Gastrocnemius medialis (tissue), 4 donors: ENCODE measurements at regions not wholly inside any gene's neighbourhood (a gene's known extent, or its start where the extent isn't known, plus 50 kb on each side); places are given as distances from the start of the nearest gene placed in this dataset.
"Not testable (repeated sequence)": the region's sequence is repeated elsewhere in the genome, so short reads cannot be mapped to it uniquely, and the experiment has no call there.

ENCODE experiments used
- ATAC-seq, 2 donors: fragments of 150-250 bp; one replicate each; pipeline ENCODE4 v1.9.1; 2016
- DNase-seq, 2 donors: peaks; one replicate each; pipeline ENCODE4 v3.0.0-alpha.2; 2019
- H3K27ac ChIP-seq, 4 donors: fragments of 200-600 bp; sonication (generic); 1 replicate in 1 of 4; 2 replicates in 3 of 4; pipeline ENCODE4 v1.5.1; 2016 to 2018; ENCODE audit warnings: mild to moderate bottlenecking in 2 of 4, moderate library complexity in 1 of 4
- H3K27me3 ChIP-seq, 3 donors: fragments of 200-600 bp; sonication (generic) in 2 of 3; 1 replicate in 1 of 3; 2 replicates in 2 of 3; pipeline versions ENCODE4 v1.5.1 to v1.6.0; 2016 to 2019; ENCODE audit warnings: mild to moderate bottlenecking in 1 of 3, moderate library complexity in 1 of 3
- H3K36me3 ChIP-seq, 2 donors: fragments of 200-600 bp; sonication (generic) in 1 of 2; one replicate each; pipeline ENCODE4 v1.5.1; 2017 to 2018
- H3K4me1 ChIP-seq, 2 donors: fragments of 200-600 bp; sonication (generic) in 1 of 2; one replicate each; pipeline ENCODE4 v1.5.1; 2016 to 2017; ENCODE audit warnings: mild to moderate bottlenecking in 2 of 2
- H3K4me3 ChIP-seq, 4 donors: fragments of 200-600 bp; sonication (generic) in 3 of 4; 1 replicate in 1 of 4; 2 replicates in 3 of 4; pipeline ENCODE4 v1.5.1; 2016 to 2019; ENCODE audit warnings: mild to moderate bottlenecking in 2 of 4
- H3K9me3 ChIP-seq, 3 donors: fragments of 200-600 bp; sonication (generic) in 2 of 3; 1 replicate in 1 of 3; 2 replicates in 2 of 3; pipeline ENCODE4 v1.5.1; 2016 to 2019
- CTCF ChIP-seq, 5 experiments: fragments of 450-650 bp in 3 of 5; fragments of 200-600 bp in 2 of 5; sonication (generic) in 2 of 5; IDR thresholded peaks in 4 of 5; conservative IDR thresholded peaks in 1 of 5; 1 replicate in 4 of 5; 2 replicates in 1 of 5; pipeline ENCODE4 v1.5.1; 2016 to 2019; ENCODE audit warnings: antibody characterized with exemption in 5 of 5, mild to moderate bottlenecking in 3 of 5, moderate library complexity in 3 of 5
- POLR2A ChIP-seq, 2 donors: fragments of 450-650 bp; IDR thresholded peaks; one replicate each; pipeline ENCODE4 v1.6.1; 2017; ENCODE audit warnings: antibody characterized with exemption in 2 of 2, mild to moderate bottlenecking in 2 of 2, moderate library complexity in 2 of 2
- in situ Hi-C, 4 donors: fragments of 200-750 bp; cut with MboI; loops; one replicate each; pipeline versions ENCODE4 v1.15.0 to v1.8.0; 2017; ENCODE audit warnings: low sequenced_read_pairs in 4 of 4
- intact Hi-C: fragments of 100-400 bp; cut with DNase I; formaldehyde crosslinking; loops from one replicate; pipeline ENCODE4 v1.15.1; 2023; ENCODE audit warnings: low total_unique reads

GRCh38 chrX:21181232-21181853 lies 192.9 kb upstream of the CNKSR2 start:
- intact Hi-C loops, result no loop called here
- no peak overlapping the region for H3K27ac ChIP-seq
- no peaks in the 10 kb centered on the region for H3K9me3 ChIP-seq
- H3K27me3 ChIP-seq, result no peaks in the 10 kb centered on the region
- H3K36me3 ChIP-seq, result no peaks in the 10 kb centered on the region
- in situ Hi-C loops, result no loop called here
- TF ChIP-seq CTCF (IDR thresholded peaks at IDR 0.05 in 4 of 5, conservative IDR thresholded peaks at IDR 0.05 in 1 of 5) (no peak), POLR2A (IDR thresholded peaks at IDR 0.05) (no peak)
- no peak for DNase-seq
- H3K4me1 ChIP-seq, result no peaks in the 10 kb centered on the region
- H3K4me3 ChIP-seq, result no peak overlapping the region
- no peak for ATAC-seq

GRCh38 chrX:21193196-21193595 lies 181.0 kb upstream of the CNKSR2 start:
- ATAC-seq, result no peak
- TF ChIP-seq CTCF (IDR thresholded peaks at IDR 0.05 in 4 of 5, conservative IDR thresholded peaks at IDR 0.05 in 1 of 5) (no peak), POLR2A (IDR thresholded peaks at IDR 0.05) (no peak)
- intact Hi-C loops, result no loop called here
- Histone ChIP-seq H3K27me3 (no peaks in the 10 kb centered on the region), H3K36me3 (no peaks in the 10 kb centered on the region), H3K4me1 (no peaks in the 10 kb centered on the region), H3K27ac (no peak overlapping the region), H3K9me3 (no peaks in the 10 kb centered on the region), H3K4me3 (no peak overlapping the region)
- in situ Hi-C loops, result no loop called here
- no peak for DNase-seq

GRCh38 chrX:21194526-21194925 lies 179.7 kb upstream of the CNKSR2 start:
- Histone ChIP-seq H3K27ac (no peak overlapping the region), H3K9me3 (no peaks in the 10 kb centered on the region), H3K4me3 (no peak overlapping the region), H3K4me1 (no peaks in the 10 kb centered on the region), H3K36me3 (no peaks in the 10 kb centered on the region), H3K27me3 (no peaks in the 10 kb centered on the region)
- in situ Hi-C loops, result no loop called here
- DNase-seq (no peak), ATAC-seq (no peak)
- intact Hi-C loops, result no loop called here
- TF ChIP-seq POLR2A (IDR thresholded peaks at IDR 0.05) (no peak), CTCF (IDR thresholded peaks at IDR 0.05 in 4 of 5, conservative IDR thresholded peaks at IDR 0.05 in 1 of 5) (no peak)

- no peaks in the 10 kb centered on the region for H3K27me3 ChIP-seq
- ATAC-seq (no peak), DNase-seq (no peak)
- no peaks in the 10 kb centered on the region for H3K9me3 ChIP-seq
- TF ChIP-seq POLR2A (IDR thresholded peaks at IDR 0.05) (no peak), CTCF (IDR thresholded peaks at IDR 0.05 in 4 of 5, conservative IDR thresholded peaks at IDR 0.05 in 1 of 5) (no peak)
- H3K4me3 ChIP-seq, result no peak overlapping the region
- in situ Hi-C loops, result no loop called here
- H3K27ac ChIP-seq, result no peak overlapping the region
- no peaks in the 10 kb centered on the region for H3K4me1 ChIP-seq
- intact Hi-C loops, result no loop called here
- no peaks in the 10 kb centered on the region for H3K36me3 ChIP-seq
Observed at GRCh38 chrX:21207080-21207479, 167.1 kb upstream of the CNKSR2 start.

GRCh38 chrX:21219208-21219607 lies 155.0 kb upstream of the CNKSR2 start:
- H3K27ac ChIP-seq, H3K27me3 ChIP-seq, intact Hi-C loops, DNase-seq, H3K9me3 ChIP-seq, ATAC-seq, H3K4me1 ChIP-seq, in situ Hi-C loops, H3K36me3 ChIP-seq, H3K4me3 ChIP-seq: not testable (repeated sequence)
